ENCODE measurements at regions not wholly inside any gene's neighbourhood (a gene's known extent, or its start where the extent isn't known, plus 50 kb on each side); places are given as distances from the start of the nearest gene placed in this dataset.

DNA sequence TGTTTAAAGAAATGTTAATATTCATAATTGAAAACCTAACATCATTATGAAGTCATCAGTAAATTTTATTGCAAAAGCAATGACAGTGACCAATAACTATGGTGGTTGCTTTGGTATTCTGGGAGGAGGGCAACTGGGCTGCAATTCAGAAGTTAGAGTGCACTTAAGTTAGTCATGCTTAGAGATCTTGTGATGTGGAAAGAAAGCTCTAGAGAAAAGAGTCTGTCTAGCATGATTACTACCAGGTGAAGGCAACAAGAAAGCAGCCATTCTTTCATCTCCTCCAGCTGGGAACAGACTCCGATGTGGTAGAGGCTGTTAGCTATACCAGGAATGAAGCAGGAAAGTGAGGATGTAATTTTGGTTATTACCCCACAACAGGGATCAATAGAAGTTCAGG, 625.6 kb downstream of the SI start:
- TF ChIP-seq, protein P1, sequence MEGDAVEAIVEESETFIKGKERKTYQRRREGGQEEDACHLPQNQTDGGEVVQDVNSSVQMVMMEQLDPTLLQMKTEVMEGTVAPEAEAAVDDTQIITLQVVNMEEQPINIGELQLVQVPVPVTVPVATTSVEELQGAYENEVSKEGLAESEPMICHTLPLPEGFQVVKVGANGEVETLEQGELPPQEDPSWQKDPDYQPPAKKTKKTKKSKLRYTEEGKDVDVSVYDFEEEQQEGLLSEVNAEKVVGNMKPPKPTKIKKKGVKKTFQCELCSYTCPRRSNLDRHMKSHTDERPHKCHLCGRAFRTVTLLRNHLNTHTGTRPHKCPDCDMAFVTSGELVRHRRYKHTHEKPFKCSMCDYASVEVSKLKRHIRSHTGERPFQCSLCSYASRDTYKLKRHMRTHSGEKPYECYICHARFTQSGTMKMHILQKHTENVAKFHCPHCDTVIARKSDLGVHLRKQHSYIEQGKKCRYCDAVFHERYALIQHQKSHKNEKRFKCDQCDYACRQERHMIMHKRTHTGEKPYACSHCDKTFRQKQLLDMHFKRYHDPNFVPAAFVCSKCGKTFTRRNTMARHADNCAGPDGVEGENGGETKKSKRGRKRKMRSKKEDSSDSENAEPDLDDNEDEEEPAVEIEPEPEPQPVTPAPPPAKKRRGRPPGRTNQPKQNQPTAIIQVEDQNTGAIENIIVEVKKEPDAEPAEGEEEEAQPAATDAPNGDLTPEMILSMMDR (IDR thresholded peaks at IDR 0.05; ENCODE audit: low read depth, low read length, poor library complexity, severe bottlenecking) = no peak
- no peak for TF ChIP-seq EZH2phosphoT487 (IDR thresholded peaks at IDR 0.05; ENCODE audit: borderline replicate concordance, low read length)

Data from DOHH2 (cell line).